SKM-1 treated with dmso at 0.1 percent for 144 hours (cell line): ENCODE measurements at regions not wholly inside any gene's neighbourhood (a gene's known extent, or its start where the extent isn't known, plus 50 kb on each side); places are given as distances from the start of the nearest gene placed in this dataset.
"Not testable (repeated sequence)": the region's sequence is repeated elsewhere in the genome, so short reads cannot be mapped to it uniquely, and the experiment has no call there.

ENCODE experiments used
- DNase-seq: peaks from one replicate; lab custom pipeline; 2025; ENCODE audit not compliant: unreplicated experiment; lab: John Stamatoyannopoulos, UW

- no peak for DNase-seq
Measured at GRCh38 chr6:106728296-106728870, 99.0 kb downstream of the QRSL1 start.

- DNase-seq: no peak
Measured at GRCh38 chr6:106727480-106728149, 98.2 kb downstream of the QRSL1 start.

GRCh38 chr6:106724848-106725247, 95.5 kb downstream of the QRSL1 start:
- DNase-seq: no peak

- DNase-seq: no peak
Measured at GRCh38 chr6:106724337-106724736, 95.0 kb downstream of the QRSL1 start.

- DNase-seq: not testable (repeated sequence)
Measured at GRCh38 chr6:106723419-106723818, 94.0 kb downstream of the QRSL1 start.

GRCh38 chr6:106721189-106721588, 91.8 kb downstream of the QRSL1 start:
- not testable (repeated sequence) for DNase-seq
